VCaP (cell line): ENCODE measurements at regions not wholly inside any gene's neighbourhood (a gene's known extent, or its start where the extent isn't known, plus 50 kb on each side); places are given as distances from the start of the nearest gene placed in this dataset.

ENCODE experiments used
- H3K27ac ChIP-seq: fragments of 450-650 bp; 2 replicates; pipeline ENCODE4 v1.5.1; 2017
- CTCF ChIP-seq: fragments of 450-650 bp; conservative IDR thresholded peaks from 2 replicates; pipeline ENCODE4 v1.5.1; 2017; ENCODE audit warnings: mild to moderate bottlenecking, moderate library complexity

GRCh38 chr1:30274173-30274970 is 449.0 kb downstream of the MATN1 start:
- H3K27ac ChIP-seq, result no peak overlapping the region
- no peak for TF ChIP-seq CTCF

- no peak overlapping the region for H3K27ac ChIP-seq
- TF ChIP-seq CTCF, result no peak
Measured at GRCh38 chr1:30273456-30273855, 449.9 kb downstream of the MATN1 start.

- no peak overlapping the region for H3K27ac ChIP-seq
Measured at GRCh38 chr1:30273021-30273325, 450.4 kb downstream of the MATN1 start.

GRCh38 chr1:30272277-30273020 is 450.9 kb downstream of the MATN1 start:
- no peak for TF ChIP-seq CTCF
- H3K27ac ChIP-seq, result no peak overlapping the region

More at GRCh38 chr1:30273021-30273325, 450.4 kb downstream of the MATN1 start:
- no peak for TF ChIP-seq CTCF

GRCh38 chr1:30271401-30272276 is 451.7 kb downstream of the MATN1 start:
- no peak for TF ChIP-seq CTCF
- H3K27ac ChIP-seq, result no peak overlapping the region

GRCh38 chr1:30270461-30270860 is 452.9 kb downstream of the MATN1 start:
- TF ChIP-seq CTCF, result no peak
- no peak overlapping the region for H3K27ac ChIP-seq
